B cell (primary cell): ENCODE measurements at regions not wholly inside any gene's neighbourhood (a gene's known extent, or its start where the extent isn't known, plus 50 kb on each side); places are given as distances from the start of the nearest gene placed in this dataset.

Experiments used
- ATAC-seq: fragments of 200-7000 bp; cut with Tn5 transposase; one replicate; pipeline ENCODE4 v1.10.0; 2021; ENCODE audit warnings: low read depth, mild to moderate bottlenecking, moderate number of reproducible peaks, moderate library complexity
- CTCF ChIA-PET: fragments of 350-600 bp; sonication (Branson Sonifier 250); formaldehyde crosslinking; loops from one replicate; lab custom pipeline; 2021; ENCODE audit warnings: antibody characterized with exemption, inconsistent platforms; lab: Charles Lee
- POLR2A ChIA-PET: fragments of 350-600 bp; sonication (Branson Sonifier 250); formaldehyde crosslinking; loops from one replicate; lab custom pipeline; 2021; ENCODE audit warnings: antibody characterized with exemption; lab: Charles Lee
- DNase-seq: peaks from one replicate; pipeline ENCODE4 v3.0.0; 2013
- H2AFZ ChIP-seq: 2 replicates; pipeline ENCODE4 v1.6.1; 2012; ENCODE audit warnings: mild to moderate bottlenecking, low read depth, low read length; ENCODE audit not compliant: insufficient read depth, poor library complexity, severe bottlenecking
- H3K27ac ChIP-seq, 2 donors: 1 replicate in 1 of 2; 2 replicates in 1 of 2; pipeline ENCODE4 v1.5.1; 2012 to 2013; ENCODE audit warnings: low read length in 2 of 2, mild to moderate bottlenecking in 2 of 2, moderate library complexity in 1 of 2
- H3K27me3 ChIP-seq, 4 experiments: fragments of 200-600 bp in 1 of 4; sonication (generic) in 1 of 4; replicated peaks in 1 of 4; 1 replicate in 2 of 4; 2 replicates in 2 of 4; pipeline versions ENCODE4 v1.6.1 to v1.7.0; 2013 to 2016; ENCODE audit warnings: low read length in 3 of 4, mild to moderate bottlenecking in 2 of 4, mixed read lengths in 1 of 4, moderate library complexity in 1 of 4; ENCODE audit not compliant: insufficient read depth in 4 of 4, control insufficient read depth in 3 of 4; ENCODE audit errors: control extremely low read depth in 1 of 4
- H3K36me3 ChIP-seq, 2 experiments: replicated peaks in 1 of 2; 1 replicate in 1 of 2; 2 replicates in 1 of 2; pipeline versions ENCODE4 v1.6.1 to v1.7.1; 2013; ENCODE audit warnings: low read length in 1 of 2; ENCODE audit not compliant: insufficient read depth in 2 of 2, control insufficient read depth in 1 of 2; ENCODE audit errors: control extremely low read depth in 1 of 2, extremely low read depth in 1 of 2
- H3K4me1 ChIP-seq, 2 donors: fragments of 200-600 bp in 1 of 2; sonication (generic) in 1 of 2; 1 replicate in 1 of 2; 2 replicates in 1 of 2; pipeline versions ENCODE4 v1.5.1 to v1.6.1; 2013 to 2017; ENCODE audit warnings: low read length in 2 of 2; ENCODE audit not compliant: control insufficient read depth in 2 of 2, insufficient read depth in 2 of 2
- H3K4me2 ChIP-seq: replicated peaks from 2 replicates; pipeline ENCODE3; 2012; ENCODE audit warnings: mild to moderate bottlenecking, low read depth, low read length; ENCODE audit not compliant: poor library complexity, severe bottlenecking
- H3K4me3 ChIP-seq, 5 experiments: fragments of 200-600 bp in 1 of 5; sonication (generic) in 1 of 5; 1 replicate in 3 of 5; 2 replicates in 2 of 5; pipeline versions ENCODE4 v1.5.1 to v1.7.0; 2011 to 2016; ENCODE audit warnings: low read length in 4 of 5, mild to moderate bottlenecking in 4 of 5, low read depth in 2 of 5, control low read depth in 1 of 5, moderate library complexity in 1 of 5; ENCODE audit not compliant: insufficient read depth in 1 of 5; ENCODE audit errors: control extremely low read depth in 1 of 5, extremely low read depth in 1 of 5
- H3K79me2 ChIP-seq: fragments of 200-600 bp; sonication (generic); one replicate; pipeline ENCODE4 v1.6.0; 2016; ENCODE audit warnings: low read length; ENCODE audit not compliant: control insufficient read depth, insufficient read depth
- H3K9ac ChIP-seq: fragments of 200-600 bp; sonication (generic); 2 replicates; pipeline ENCODE4 v1.6.1; 2017; ENCODE audit warnings: mild to moderate bottlenecking, low read length, moderate library complexity
- H3K9me3 ChIP-seq, 3 donors: one replicate each; pipeline versions ENCODE4 v1.6.1 to v1.7.1; 2013; ENCODE audit warnings: low read length in 2 of 3; ENCODE audit not compliant: control insufficient read depth in 2 of 3, insufficient read depth in 1 of 3; ENCODE audit errors: control extremely low read depth in 1 of 3
- H4K20me1 ChIP-seq: 2 replicates; pipeline ENCODE4 v1.6.0; 2012; ENCODE audit warnings: mild to moderate bottlenecking, low read length; ENCODE audit not compliant: insufficient read depth, control insufficient read depth, poor library complexity, severe bottlenecking
- H3K27ac Mint-ChIP-seq: one replicate; pipeline ENCODE4 v1.8.0; 2021; ENCODE audit warnings: mixed read lengths
- H3K27me3 Mint-ChIP-seq: one replicate; pipeline ENCODE4 v1.8.0; 2021; ENCODE audit warnings: mixed read lengths
- H3K4me1 Mint-ChIP-seq: one replicate; pipeline ENCODE4 v1.8.0; 2021; ENCODE audit warnings: mixed read lengths
- H3K4me3 Mint-ChIP-seq: one replicate; pipeline ENCODE4 v1.8.0; 2021; ENCODE audit warnings: mixed read lengths
- H3K9me3 Mint-ChIP-seq: one replicate; pipeline ENCODE4 v1.8.0; 2022; ENCODE audit warnings: mixed read lengths; ENCODE audit not compliant: insufficient read depth
- CTCF ChIP-seq: fragments of 200-600 bp; IDR thresholded peaks from one replicate; pipeline ENCODE4 v1.8.0; 2022; ENCODE audit warnings: antibody characterized with exemption, mild to moderate bottlenecking
- EZH2 ChIP-seq: IDR thresholded peaks from 2 replicates; pipeline ENCODE4 v1.6.1; 2012; ENCODE audit warnings: borderline replicate concordance, low read depth, mild to moderate bottlenecking, moderate library complexity, low read length; ENCODE audit not compliant: insufficient read depth, poor library complexity, severe bottlenecking
- WGBS: methylation state at CpG from one replicate; pipeline ENCODE4 v1.1.5; 2013; ENCODE audit warnings: missing lambda C conversion rate; ENCODE audit not compliant: insufficient coverage; 5-methylcytosine and 5-hydroxymethylcytosine counted together
- intact Hi-C: fragments of 100-400 bp; cut with micrococcal nuclease; formaldehyde crosslinking; loops from one replicate; pipeline ENCODE4 v1.10.0; 2022

- peaks cover 18% of the 10 kb centered on the region for H3K27me3 Mint-ChIP-seq
Observed at GRCh38 chr5:154546719-154547118, 68.7 kb upstream of the HAND1 start.

GRCh38 chr5:154544646-154545045, 66.6 kb upstream of the HAND1 start:
- Mint-ChIP-seq H3K9me3 (no peaks in the 10 kb centered on the region), H3K4me1 (no peaks in the 10 kb centered on the region), H3K27ac (no peak overlapping the region), H3K27me3 (peaks cover 6% of the 10 kb centered on the region), H3K4me3 (no peak overlapping the region)
- H3K4me2 ChIP-seq, result no peak overlapping the region
- ATAC-seq (no peak), DNase-seq (no peak)
- no peaks in the 10 kb centered on the region for H3K27me3 ChIP-seq
- intact Hi-C loops, result no loop called here
- POLR2A ChIA-PET, result no interaction called here
- no peaks in the 10 kb centered on the region for H4K20me1 ChIP-seq
- no peak overlapping the region for H2AFZ ChIP-seq
- CTCF ChIA-PET, result no interaction called here
- no peak overlapping the region for H3K9ac ChIP-seq
- H3K4me1 ChIP-seq, result no peaks in the 10 kb centered on the region
- H3K36me3 ChIP-seq, result no peaks in the 10 kb centered on the region
- no peak overlapping the region for H3K4me3 ChIP-seq
- H3K9me3 ChIP-seq, result no peaks in the 10 kb centered on the region
- H3K27ac ChIP-seq, result no peak overlapping the region
- WGBS, result no CpG with 5 or more reads among the region's 3 CpGs
- TF ChIP-seq EZH2 (no peak), CTCF (no peak)
- H3K79me2 ChIP-seq, result no peaks in the 10 kb centered on the region

More at GRCh38 chr5:154546719-154547118, 68.7 kb upstream of the HAND1 start:
- no peak for TF ChIP-seq CTCF
- TF ChIP-seq EZH2, result no peak
- H3K4me1 ChIP-seq, result no peaks in the 10 kb centered on the region
- H3K36me3 ChIP-seq, result no peaks in the 10 kb centered on the region
- ChIA-PET POLR2A (no interaction called here), CTCF (no interaction called here)
- H3K27ac ChIP-seq, result no peak overlapping the region
- no peaks in the 10 kb centered on the region for H3K9me3 Mint-ChIP-seq
- no peaks in the 10 kb centered on the region for H3K9me3 ChIP-seq
- no peaks in the 10 kb centered on the region for H3K27me3 ChIP-seq
- intact Hi-C loops, result no loop called here
- H3K79me2 ChIP-seq, result no peaks in the 10 kb centered on the region
- no peak for DNase-seq
- no peaks in the 10 kb centered on the region for H4K20me1 ChIP-seq
- ATAC-seq, result no peak
- H3K4me2 ChIP-seq, result no peak overlapping the region
- H3K9ac ChIP-seq, result no peak overlapping the region
- no peak overlapping the region for H3K4me3 Mint-ChIP-seq
- H2AFZ ChIP-seq, result no peak overlapping the region
- H3K4me3 ChIP-seq, result no peak overlapping the region
- no peak overlapping the region for H3K27ac Mint-ChIP-seq
- H3K4me1 Mint-ChIP-seq, result no peaks in the 10 kb centered on the region
- no CpG with 5 or more reads among the region's 5 CpGs for WGBS
